K562 (cell line): ENCODE measurements at regions not wholly inside any gene's neighbourhood (a gene's known extent, or its start where the extent isn't known, plus 50 kb on each side); places are given as distances from the start of the nearest gene placed in this dataset.

Experiments
- ATAC-seq: fragments of 200-7000 bp; cut with Tn5 transposase; 3 replicates; pipeline ENCODE4 v1.9.1; 2020; ENCODE audit warnings: moderate library complexity
- BruUV-seq: library from RNA; stranded (reverse); fragments of 400-500 nt; replicated peaks from 2 replicates; lab custom pipeline; 2021; lab: Mats Ljungman, UMichigan
- CTCF ChIA-PET: fragments of 300-600 bp; formaldehyde crosslinking; extraction: SDS; loops from one replicate; lab custom pipeline; 2021; ENCODE audit warnings: low intra/inter-chr PET ratio; lab: Yijun Ruan, JAX
- POLR2A ChIA-PET: fragments of 300-600, 350-650 bp; sonication (Branson Sonifier 250); formaldehyde crosslinking; extraction: SDS; loops from one replicate; lab custom pipeline; 2021; ENCODE audit warnings: antibody characterized with exemption, inconsistent platforms; lab: Yijun Ruan, JAX
- DNase-seq, 4 experiments: peaks; one replicate each; pipeline versions ENCODE4 v3.0.0 to v3.0.0-alpha.2; 2011 to 2018; ENCODE audit warnings: low spot score in 3 of 4, mixed read lengths in 3 of 4; ENCODE audit errors: extremely low read depth in 1 of 4
- FAIRE-seq: peaks from 2 replicates; lab custom pipeline; 2011; peaks lifted over from hg19 to GRCh38; lab: Jason Lieb, UNC
- H2AFZ ChIP-seq: 2 replicates; pipeline ENCODE4 v1.6.0; 2011; ENCODE audit warnings: low read depth, low read length, control low read depth, inconsistent platforms
- H3K27ac ChIP-seq: fragments of 200-600 bp; 3 replicates; pipeline ENCODE4 v1.8.0; 2011; ENCODE audit warnings: low read depth, mild to moderate bottlenecking, control low read depth, inconsistent platforms, low read length, moderate library complexity, mixed read lengths; ENCODE audit errors: extremely low read depth
- H3K27me3 ChIP-seq, 2 experiments: fragments of 300-600 bp in 1 of 2; 2 replicates in 1 of 2; 3 replicates in 1 of 2; pipeline versions ENCODE4 v1.6.0 to v1.8.0; 2011; ENCODE audit warnings: inconsistent platforms in 2 of 2, low read length in 2 of 2, mild to moderate bottlenecking in 1 of 2, mixed read lengths in 1 of 2, moderate library complexity in 1 of 2; ENCODE audit not compliant: control insufficient read depth in 2 of 2, insufficient read depth in 2 of 2
- H3K36me3 ChIP-seq: fragments of 300-600 bp; 3 replicates; pipeline ENCODE4 v1.8.0; 2011; ENCODE audit warnings: mild to moderate bottlenecking, low read length, inconsistent platforms; ENCODE audit not compliant: control insufficient read depth, insufficient read depth
- H3K4me1 ChIP-seq, 2 experiments: fragments of 200-600 bp in 1 of 2; replicated peaks in 1 of 2; 2 replicates in 1 of 2; 3 replicates in 1 of 2; pipeline versions ENCODE4 v1.5.1 to v1.8.0; 2011; ENCODE audit warnings: inconsistent platforms in 2 of 2, low read length in 2 of 2, mild to moderate bottlenecking in 1 of 2, mixed read lengths in 1 of 2, moderate library complexity in 1 of 2; ENCODE audit not compliant: control insufficient read depth in 2 of 2, insufficient read depth in 2 of 2
- H3K4me2 ChIP-seq: 2 replicates; pipeline ENCODE4 v1.6.1; 2011; ENCODE audit warnings: low read length, control low read depth, inconsistent platforms, mixed read lengths; ENCODE audit not compliant: insufficient read depth
- H3K4me3 ChIP-seq: fragments of 200-600 bp; sonication (generic), shearing (Covaris generic); 2 replicates; pipeline ENCODE4 v1.5.1; 2016; ENCODE audit warnings: control low read depth, inconsistent platforms
- H3K79me2 ChIP-seq: fragments of 200-600 bp; 3 replicates; pipeline ENCODE4 v1.8.0; 2011; ENCODE audit warnings: low read length, inconsistent platforms; ENCODE audit not compliant: control insufficient read depth, insufficient read depth
- H3K9ac ChIP-seq, 2 experiments: 2 replicates each; pipeline versions ENCODE4 v1.6.0 to v1.6.1; 2011; ENCODE audit warnings: low read depth in 2 of 2, low read length in 2 of 2, control low read depth in 1 of 2, inconsistent platforms in 1 of 2, mild to moderate bottlenecking in 1 of 2, mixed read lengths in 1 of 2; ENCODE audit not compliant: insufficient read depth in 1 of 2
- H3K9me1 ChIP-seq: one replicate; pipeline ENCODE4 v1.6.0; 2011; ENCODE audit warnings: inconsistent platforms, mild to moderate bottlenecking, low read length, moderate library complexity; ENCODE audit not compliant: control insufficient read depth, insufficient read depth
- H3K9me3 ChIP-seq: replicated peaks from 2 replicates; pipeline ENCODE4 v1.5.1; 2011; ENCODE audit warnings: low read depth, low read length, inconsistent platforms; ENCODE audit not compliant: control insufficient read depth, insufficient read depth
- H4K20me1 ChIP-seq: replicated peaks from 2 replicates; pipeline ENCODE4 v1.6.1; 2011; ENCODE audit warnings: low read length, inconsistent platforms, mixed read lengths; ENCODE audit not compliant: control insufficient read depth, insufficient read depth
- AFF4 ChIP-seq: sonication (generic); formaldehyde crosslinking; IDR thresholded peaks from 2 replicates; pipeline ENCODE4 v1.8.0; 2023; ENCODE audit warnings: mild to moderate bottlenecking, missing genetic modification reagents
- CHCHD3 ChIP-seq: fragments of 250-450 bp; sonication (Bioruptor Pico); IDR thresholded peaks from 2 replicates; pipeline ENCODE4 v2.1.2; 2022; ENCODE audit warnings: mild to moderate bottlenecking
- EP400 ChIP-seq: fragments of 450-650 bp; IDR thresholded peaks from 2 replicates; pipeline ENCODE4 v1.6.1; 2017; ENCODE audit warnings: antibody characterized with exemption, mild to moderate bottlenecking, moderate library complexity
- GTF2A2 ChIP-seq: IDR thresholded peaks from 2 replicates; pipeline ENCODE4 v1.6.1; 2016; ENCODE audit warnings: mild to moderate bottlenecking, missing genetic modification characterization, missing compliant biosample characterization
- POLR2AphosphoS5 ChIP-seq: IDR thresholded peaks from 2 replicates; pipeline ENCODE4 v1.6.1; 2011; ENCODE audit warnings: mild to moderate bottlenecking, low read depth, low read length, moderate library complexity; ENCODE audit not compliant: control insufficient read depth, insufficient read depth
- RAD51 ChIP-seq: fragments of 450-650 bp; IDR thresholded peaks from 2 replicates; pipeline ENCODE4 v1.7.1; 2016; ENCODE audit warnings: low read depth, mild to moderate bottlenecking, borderline replicate concordance
- SPI1 ChIP-seq: IDR thresholded peaks from 2 replicates; pipeline ENCODE4 v1.6.1; 2011; ENCODE audit warnings: low read depth, low read length, control low read depth, borderline replicate concordance
- USF1 ChIP-seq: sonication (generic); formaldehyde crosslinking; IDR thresholded peaks from 2 replicates; pipeline ENCODE4 v1.9.0; 2022; ENCODE audit warnings: mild to moderate bottlenecking, missing genetic modification reagents
- ZBTB34 ChIP-seq: fragments of 250-450 bp; sonication (Bioruptor Pico); IDR thresholded peaks from 2 replicates; pipeline ENCODE4 v1.8.0; 2021; ENCODE audit warnings: mild to moderate bottlenecking, moderate library complexity
- ZNF232 ChIP-seq: sonication (generic); formaldehyde crosslinking; IDR thresholded peaks from 2 replicates; pipeline ENCODE4 v1.8.0; 2022; ENCODE audit warnings: mild to moderate bottlenecking, missing genetic modification reagents
- ZNF311 ChIP-seq: fragments of 250-450 bp; sonication (Bioruptor Pico); IDR thresholded peaks from 2 replicates; pipeline ENCODE4 v1.4.0; 2020; ENCODE audit warnings: mild to moderate bottlenecking, moderate library complexity
- ZNF695 ChIP-seq: fragments of 450-650 bp; formaldehyde crosslinking; IDR thresholded peaks from 2 replicates; pipeline ENCODE4 v1.4.0; 2020; ENCODE audit warnings: mild to moderate bottlenecking, moderate library complexity
- WGBS: fragments of 100-300 bp; shearing (Covaris generic); methylation state at CpG from one replicate; pipeline ENCODE4 v1.1.6; 2016; ENCODE audit warnings: low coverage, mixed read lengths; ENCODE audit not compliant: insufficient coverage; ENCODE audit errors: missing lambda C conversion rate; 5-methylcytosine and 5-hydroxymethylcytosine counted together
- in situ Hi-C: fragments of 300-500 bp; cut with MboI; formaldehyde crosslinking; loops from 4 replicates; pipeline ENCODE4 v1.15.0; 2018; ENCODE audit warnings: inconsistent platforms, mixed read lengths
- intact Hi-C: fragments of 100-400 bp; cut with micrococcal nuclease; formaldehyde crosslinking; loops from 2 replicates; pipeline ENCODE4 v1.14.2; 2022

GRCh38 chr1:65525266-65526048 is 105.0 kb downstream of the LEPR start:
- H3K27ac ChIP-seq, result peak overlapping the region; percentile 73
- ChIA-PET POLR2A (interaction anchor here (0.7 to 1.5 kb wide), 2 partner anchors 15 to 16 kb away, joined by 3 read pairs; no protein-coding TSS in a partner anchor), CTCF (interaction anchor here (0.6 kb wide), 1 partner anchor 206 kb away, joined by 3 read pairs; no protein-coding TSS in a partner anchor)
- peak overlapping the region; percentile 84 for H3K4me2 ChIP-seq
- peaks cover 5% of the 10 kb centered on the region; the same call in 1 of the 3 replicates for H3K36me3 ChIP-seq
- peaks cover 10% of the 10 kb centered on the region in 2 experiments; a peak in 4 of 5 replicates for H3K4me1 ChIP-seq
- H3K9me1 ChIP-seq, result no peaks in the 10 kb centered on the region
- peak; percentile 70 for ATAC-seq
- DNase-seq, result peak; percentile 61 to 75 (median 74)
- H3K4me3 ChIP-seq, result peak overlapping the region; percentile 82
- no TSS peak for BruUV-seq
- H3K9me3 ChIP-seq, result no peaks in the 10 kb centered on the region
- H3K9ac ChIP-seq, result peak overlapping the region; percentile 83 to 96
- no peaks in the 10 kb centered on the region for H4K20me1 ChIP-seq
- H3K27me3 ChIP-seq, result no peaks in the 10 kb centered on the region
- in situ Hi-C loops (no loop called here), intact Hi-C loops (loop anchor here (2.0 to 5.0 kb wide), 3 partner anchors 45 to 295 kb away; no protein-coding TSS in a partner anchor)
- 2% methylated on average over 35 of the region's 87 CpGs for WGBS
- no peak for FAIRE-seq
- peak overlapping the region; percentile 83 for H2AFZ ChIP-seq
- H3K79me2 ChIP-seq, result peaks cover 49% of the 10 kb centered on the region
- TF ChIP-seq CHCHD3, result no peak
- no peak for TF ChIP-seq ZNF695 (CRISPR knock-in tag)
- no peak for TF ChIP-seq POLR2AphosphoS5
- no peak for TF ChIP-seq AFF4 (CRISPR knock-in tag)
- TF ChIP-seq ZBTB34 (CRISPR knock-in tag), result no peak
- peak; percentile 43; the same call in 1 of the 2 replicates for TF ChIP-seq EP400
- no peak for TF ChIP-seq SPI1
- TF ChIP-seq RAD51, result no peak
- TF ChIP-seq ZNF311 (CRISPR knock-in tag), result no peak
- TF ChIP-seq ZNF232 (CRISPR knock-in tag), result no peak
- no peak for TF ChIP-seq USF1 (CRISPR knock-in tag)
- no peak for TF ChIP-seq GTF2A2
